ENCODE measurements at regions not wholly inside any gene's neighbourhood (a gene's known extent, or its start where the extent isn't known, plus 50 kb on each side); places are given as distances from the start of the nearest gene placed in this dataset.

DNA sequence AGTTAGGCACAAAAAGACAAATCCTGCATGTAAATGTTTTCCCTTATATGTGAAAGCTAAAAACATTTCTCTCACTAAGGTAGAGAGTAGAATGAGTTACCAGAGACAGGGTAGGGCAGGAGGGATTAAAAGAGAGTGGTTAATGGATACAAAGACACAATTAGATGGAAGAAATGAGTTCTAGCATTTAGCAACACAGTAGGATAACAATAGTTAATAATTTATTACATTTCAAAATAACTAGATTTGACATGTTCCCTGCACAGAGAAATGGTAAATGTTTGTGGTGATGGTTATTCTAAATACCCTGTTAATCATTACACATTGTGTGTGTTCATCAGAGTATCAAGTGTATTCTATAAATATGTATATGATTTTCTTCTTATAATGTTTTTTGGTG, 1400.7 kb downstream of the OTOL1 start:
- no peak for TF ChIP-seq POLR2A (IDR thresholded peaks at IDR 0.05)
- TF ChIP-seq CTCF (IDR thresholded peaks at IDR 0.05) = no peak

Data from upper lobe of left lung (tissue), 4 donors.